ENCODE measurements at regions not wholly inside any gene's neighbourhood (a gene's known extent, or its start where the extent isn't known, plus 50 kb on each side); places are given as distances from the start of the nearest gene placed in this dataset.

DNA sequence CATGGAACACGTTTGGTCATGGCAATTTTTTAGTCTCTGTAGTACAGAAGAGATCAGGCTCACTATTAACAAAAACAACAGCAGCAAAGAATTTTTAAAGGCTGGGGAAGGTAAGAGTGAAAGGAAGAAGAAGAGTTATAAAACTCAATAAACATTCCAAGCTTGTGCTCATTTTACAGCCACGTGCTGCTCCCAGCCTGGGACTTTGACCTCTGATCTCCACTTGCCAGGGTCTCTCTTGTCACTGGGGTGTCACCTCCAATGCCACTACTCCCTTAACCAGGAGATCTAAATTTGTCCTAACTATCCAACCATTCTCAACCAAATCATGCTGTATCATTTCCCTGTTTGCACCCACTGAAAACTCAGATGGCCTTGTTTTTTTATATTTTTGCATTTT is 605.1 kb downstream of the VRK1 start:
- no peak for DNase-seq (ENCODE audit: low read depth)

DNA sequence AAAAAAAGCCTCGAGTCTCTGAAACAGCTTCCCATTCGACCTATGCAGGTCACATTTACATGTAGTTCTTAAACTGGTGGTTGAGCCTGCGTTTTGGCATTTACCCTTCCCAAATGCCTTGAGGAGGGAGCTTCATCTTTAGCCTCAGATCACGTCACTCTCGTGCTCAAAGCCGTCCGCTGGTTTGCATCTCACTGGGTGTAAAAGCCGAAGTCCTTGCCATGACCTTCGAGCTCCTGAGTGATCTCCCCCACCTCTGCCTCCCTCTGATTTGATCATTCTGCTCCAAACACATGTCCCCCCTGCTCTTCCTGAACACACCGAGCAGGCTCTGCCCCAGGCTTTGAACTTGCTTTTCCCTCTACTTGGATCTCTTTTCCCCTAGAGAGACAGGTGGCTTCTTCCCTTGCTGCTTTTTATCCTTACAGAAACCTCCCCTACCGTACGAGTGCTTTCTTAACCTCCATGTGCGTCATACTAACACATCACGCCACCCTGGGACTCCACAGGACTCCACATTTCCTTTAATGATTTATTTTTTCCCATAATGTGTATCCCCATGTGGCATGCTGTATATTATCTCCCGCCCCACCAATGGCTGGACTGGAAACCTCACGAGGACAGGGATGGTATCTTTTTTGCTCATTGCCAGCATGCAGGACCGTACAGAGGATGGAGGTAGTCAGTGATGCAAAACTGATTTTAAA is 610.7 kb downstream of the VRK1 start:
- no peak for DNase-seq (ENCODE audit: low read depth)

DNA sequence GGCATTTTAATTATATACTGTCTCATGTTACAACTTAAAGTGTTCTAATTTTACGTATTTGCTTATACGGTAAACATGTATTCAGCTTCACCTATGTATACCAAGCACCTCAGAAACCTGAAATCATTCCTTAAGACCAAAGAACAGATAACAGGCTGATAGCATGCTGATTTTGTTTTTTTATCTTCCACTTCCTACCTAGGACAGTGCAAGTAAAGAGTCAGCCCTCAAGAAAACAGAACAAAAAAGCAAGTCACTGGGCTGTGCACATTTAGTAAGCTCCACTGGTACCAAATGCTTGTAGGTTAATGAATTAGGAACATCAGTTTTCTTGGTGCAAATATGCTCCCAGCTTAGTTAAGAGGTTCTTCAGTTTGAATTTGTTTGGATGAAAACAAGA is 611.3 kb downstream of the VRK1 start:
- no peak for DNase-seq (ENCODE audit: low read depth)

DNA sequence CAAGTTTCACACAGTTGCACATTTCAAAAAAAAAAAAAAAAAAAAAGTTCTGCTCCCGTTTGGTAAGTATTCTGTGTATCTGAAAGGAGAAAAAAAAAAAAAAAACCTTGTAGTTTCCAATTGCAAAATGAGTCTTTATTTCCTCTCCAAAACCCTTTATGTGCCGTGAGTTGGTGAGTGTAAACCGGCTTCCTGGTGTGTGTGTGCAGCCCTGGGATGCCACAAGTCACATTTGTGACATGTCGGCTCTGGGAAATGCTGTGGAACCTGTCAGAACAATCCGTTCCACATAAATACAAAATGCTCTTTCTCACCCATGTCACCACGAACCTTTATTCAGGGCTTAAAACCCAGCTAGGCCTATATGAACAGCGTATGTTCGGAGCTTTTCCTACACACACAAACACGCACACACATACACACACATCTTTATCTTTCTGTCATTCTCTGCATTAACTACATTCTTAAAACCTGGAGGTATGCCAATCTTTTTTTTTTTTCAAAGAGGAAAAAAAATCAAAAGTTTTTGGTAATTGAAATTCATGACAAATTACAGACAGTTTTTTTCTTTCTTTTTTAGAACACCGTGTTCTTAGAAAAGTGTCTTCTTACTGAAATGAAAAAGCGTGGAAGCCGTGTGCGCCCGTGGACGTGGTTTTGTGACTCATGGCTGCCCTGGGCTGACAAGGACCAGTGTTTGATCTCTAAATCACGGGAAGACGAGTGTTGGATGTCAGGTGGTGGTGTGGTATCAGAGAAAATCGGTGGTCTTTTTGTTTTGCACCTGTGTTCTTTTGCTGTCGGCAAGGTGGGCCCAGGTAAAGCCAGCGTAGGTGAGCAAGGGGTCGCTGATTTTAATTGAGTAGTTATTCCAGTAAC is 612.0 kb downstream of the VRK1 start:
- DNase-seq (ENCODE audit: low read depth): no peak

DNA sequence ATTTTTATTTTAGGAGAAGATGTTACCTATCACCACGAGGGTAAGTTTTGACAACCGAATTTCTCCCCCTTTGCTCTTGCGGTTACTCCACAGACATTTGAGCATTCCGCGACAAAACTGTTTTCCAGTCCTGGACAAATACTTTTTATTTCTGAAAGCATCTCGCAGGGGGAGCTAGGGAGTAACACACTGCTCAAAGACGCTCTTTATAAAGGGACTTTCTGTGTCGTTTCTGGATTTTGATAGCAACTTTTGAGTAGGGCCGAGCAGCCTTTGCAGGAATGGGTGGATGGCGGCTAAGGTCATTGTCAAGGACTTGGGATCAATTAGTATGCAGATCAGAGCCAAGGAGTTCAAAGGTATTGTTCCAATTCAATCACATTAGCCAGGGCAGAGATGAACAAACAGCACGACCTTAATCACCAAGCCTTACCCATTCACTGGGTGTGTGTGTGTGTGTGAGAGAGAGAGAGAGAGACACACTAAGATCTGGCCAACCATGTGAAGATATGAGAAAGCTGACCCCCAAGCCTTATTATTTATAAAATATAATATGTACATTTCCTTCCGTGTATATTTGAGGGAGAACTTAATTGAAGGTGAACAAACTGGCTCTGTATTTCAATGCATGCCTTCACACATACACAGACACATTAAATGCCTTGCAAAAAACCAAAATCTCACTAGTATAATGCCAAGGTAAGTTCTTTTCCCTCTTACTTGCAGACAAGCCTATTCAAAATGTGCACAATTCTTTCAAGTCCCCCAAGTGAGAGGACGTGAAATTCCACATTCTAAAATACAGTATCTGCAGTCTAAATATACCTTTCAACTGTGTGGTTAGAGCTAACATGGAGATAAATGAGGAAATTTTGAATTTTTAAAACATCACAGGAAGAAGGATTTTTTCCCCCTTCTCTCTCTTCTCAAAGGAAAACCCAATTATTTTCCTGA is 613.8 kb downstream of the VRK1 start:
- no peak for DNase-seq (ENCODE audit: low read depth)

DNA sequence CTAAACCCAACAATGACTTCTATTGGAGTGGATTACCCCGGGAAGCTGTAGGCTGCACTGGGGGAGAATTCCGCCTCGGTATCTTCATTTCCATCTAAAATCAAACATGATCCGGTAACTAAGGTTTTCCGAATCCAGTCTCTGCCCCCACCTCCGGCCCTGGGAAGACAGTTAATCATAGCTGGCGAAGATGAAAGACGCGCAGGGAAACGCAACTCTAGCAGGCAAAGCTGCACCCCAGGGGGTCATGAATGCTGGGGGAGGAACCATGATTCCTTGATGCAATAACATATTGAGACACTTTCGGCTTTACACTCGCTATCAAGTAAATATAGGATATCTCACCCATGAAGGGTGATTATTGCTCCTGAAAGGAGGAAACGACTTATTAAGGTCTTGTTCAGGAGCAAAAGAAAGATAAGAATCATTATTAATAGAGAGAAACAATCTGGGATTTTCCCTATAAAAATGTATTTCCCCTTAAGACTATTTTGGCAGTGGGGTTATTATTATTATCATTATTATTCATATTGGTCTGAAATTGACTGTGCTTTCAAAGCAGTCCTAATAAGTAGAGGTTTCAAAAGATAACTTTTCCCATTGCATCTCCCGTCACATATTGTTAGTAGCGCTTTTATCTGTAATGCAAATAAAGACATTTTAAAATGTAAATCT is 614.9 kb downstream of the VRK1 start:
- DNase-seq (ENCODE audit: low read depth): no peak

DNA sequence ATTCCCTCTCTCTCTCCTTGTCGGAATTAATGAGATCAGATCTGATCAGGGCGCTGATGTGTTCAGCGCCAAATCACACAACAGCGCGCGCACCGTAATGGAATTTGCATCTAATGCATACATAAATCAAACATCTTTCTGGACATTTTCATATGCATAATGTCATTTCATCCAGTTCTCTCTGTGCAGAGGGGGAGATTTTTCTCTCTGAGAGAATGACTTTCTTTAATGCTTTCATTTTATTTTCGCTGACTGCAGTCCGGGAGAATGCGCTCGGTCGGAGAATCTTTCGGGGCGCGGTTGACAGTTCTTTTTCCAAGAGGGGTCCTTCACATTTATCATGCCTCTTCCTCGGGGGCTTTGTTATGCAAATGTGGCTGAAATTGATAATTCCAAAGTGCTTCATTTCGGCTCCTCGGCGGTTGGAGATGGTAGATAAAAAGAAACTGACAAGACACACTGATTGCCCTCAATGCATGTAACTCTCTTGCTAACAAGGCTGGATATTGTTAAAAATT is 615.9 kb downstream of the VRK1 start:
- DNase-seq (ENCODE audit: low read depth): no peak

DNA sequence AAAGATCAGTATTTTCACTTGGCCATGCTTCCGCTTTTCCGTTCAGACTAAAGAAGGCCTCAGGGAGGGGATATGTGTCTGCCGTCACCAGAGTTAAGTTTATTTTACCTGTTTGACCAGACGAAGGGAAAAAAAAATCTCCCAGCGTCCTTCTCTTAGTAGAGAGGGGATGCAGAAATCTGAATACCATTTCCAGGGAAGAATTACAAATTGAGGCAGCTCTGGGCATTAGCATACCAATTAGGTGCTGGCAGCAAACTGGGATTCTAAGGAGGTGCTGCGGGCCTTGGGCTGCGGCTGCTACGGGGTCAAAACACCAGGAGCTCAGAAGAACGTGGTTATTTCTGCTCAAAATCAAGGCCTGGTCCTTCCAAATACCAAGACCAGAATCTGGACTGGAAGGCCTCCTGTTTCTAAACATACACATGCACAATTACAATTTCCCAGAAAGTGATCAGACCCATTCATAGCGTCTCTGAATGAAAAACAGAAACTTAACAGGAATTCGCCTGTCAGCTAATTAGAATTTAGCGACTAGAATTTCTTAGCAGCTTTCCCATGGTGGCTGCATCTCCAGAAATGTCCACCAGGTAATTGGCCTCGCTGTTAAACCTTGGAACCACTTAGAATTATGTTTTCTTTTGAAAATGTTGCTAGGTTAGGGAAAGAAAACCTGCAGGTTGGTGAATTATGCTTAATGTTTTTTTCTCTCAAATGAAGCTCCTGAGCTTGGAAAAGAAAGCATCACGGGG is 617.0 kb downstream of the VRK1 start:
- DNase-seq (ENCODE audit: low read depth): no peak

DNA sequence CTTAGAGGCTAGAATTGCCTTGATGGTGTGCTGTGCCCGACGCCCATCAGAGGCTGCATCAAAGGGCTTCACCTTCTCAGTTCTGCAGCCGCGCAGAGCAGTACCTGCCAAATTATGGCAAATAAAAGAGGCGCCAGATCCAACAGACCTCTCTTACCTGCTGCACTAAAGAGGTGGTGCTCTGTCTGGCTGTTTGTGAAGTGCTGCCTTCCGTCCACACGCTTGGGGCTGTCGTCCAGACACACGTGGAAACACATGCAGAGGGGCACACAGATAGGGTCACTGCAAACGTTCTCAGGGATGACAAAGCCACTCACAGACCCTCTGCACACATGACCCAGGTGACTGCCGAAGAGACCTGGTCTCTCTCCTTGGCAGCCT is 617.5 kb downstream of the VRK1 start:
- no peak for DNase-seq (ENCODE audit: low read depth)

DNA sequence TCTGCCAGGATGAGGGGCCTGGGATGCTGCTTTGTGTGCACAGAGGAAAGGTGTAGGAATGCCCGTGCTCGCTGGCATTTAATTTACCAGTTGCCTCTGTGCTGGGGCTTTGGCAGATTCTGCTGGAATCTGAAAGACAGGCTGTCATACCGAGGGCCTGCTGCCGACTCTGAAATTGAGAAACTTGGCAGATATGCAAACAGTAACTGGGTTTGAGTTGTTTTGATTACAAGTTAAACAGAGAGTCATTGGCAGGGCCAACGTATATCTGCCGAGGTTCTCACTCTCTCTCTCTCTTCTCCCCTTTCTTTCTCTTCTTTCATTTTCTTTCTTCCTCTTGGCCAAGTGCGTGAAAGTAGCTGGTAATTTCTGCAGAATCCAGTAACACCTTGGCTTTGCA is 618.7 kb downstream of the VRK1 start:
- no peak for DNase-seq (ENCODE audit: low read depth)

DNA sequence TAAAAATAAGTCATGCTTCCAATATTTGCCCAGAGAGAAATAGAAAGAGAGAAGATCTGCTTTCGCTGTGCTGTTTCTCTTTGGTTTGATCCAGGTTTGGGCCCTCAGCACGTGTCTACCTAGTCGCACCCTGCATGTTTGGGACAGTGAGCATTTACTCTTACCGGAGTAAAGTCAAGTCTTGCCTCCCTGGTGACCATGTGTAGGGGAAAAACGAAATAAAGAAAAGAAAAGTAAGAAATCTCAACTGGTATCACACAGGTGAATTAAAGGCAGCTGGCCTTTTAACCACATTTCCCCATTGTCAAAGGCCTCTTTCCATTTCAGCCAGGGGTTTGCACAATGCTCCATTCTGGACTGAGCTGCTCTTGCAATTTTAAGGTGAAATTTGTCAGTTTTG is 619.4 kb downstream of the VRK1 start:
- DNase-seq (ENCODE audit: low read depth): no peak

DNA sequence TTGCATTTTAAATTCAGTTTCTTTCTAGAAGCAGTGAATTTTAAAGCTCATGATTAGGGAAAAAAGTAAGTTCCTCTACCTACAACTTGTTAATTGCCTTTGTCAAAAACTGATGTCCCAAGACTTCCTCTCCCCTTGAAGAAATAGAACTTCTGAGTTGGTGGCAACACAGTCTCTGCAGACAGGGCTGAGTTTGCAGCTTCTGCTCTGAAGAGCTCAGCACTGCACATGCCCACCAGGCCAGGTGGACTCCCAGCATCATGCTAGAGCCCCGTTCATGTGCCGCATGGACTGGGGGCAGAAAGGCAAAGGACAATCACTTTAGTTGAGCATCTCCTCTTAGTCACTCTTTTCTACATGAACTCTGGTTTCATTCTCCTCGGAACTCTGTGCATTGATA is 620.1 kb downstream of the VRK1 start:
- DNase-seq (ENCODE audit: low read depth): no peak

DNA sequence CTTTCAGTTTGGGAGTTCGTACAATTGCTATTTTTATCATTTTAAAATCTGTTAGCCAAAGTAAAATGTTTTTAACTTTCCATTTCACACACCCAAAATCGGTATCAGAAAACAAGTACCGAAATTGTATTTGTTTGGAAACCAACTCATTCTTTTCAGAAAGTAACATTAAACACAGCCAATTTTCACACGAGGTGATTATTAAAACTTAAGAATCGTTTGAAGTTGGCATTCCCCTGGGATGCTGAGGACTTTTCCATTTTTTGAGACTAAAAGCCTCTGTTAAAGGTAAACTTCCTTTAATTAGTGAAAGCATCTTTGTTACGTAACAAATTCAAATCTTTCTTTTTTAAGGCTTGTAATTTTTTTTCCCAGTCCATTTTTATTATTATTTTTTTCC is 623.0 kb downstream of the VRK1 start:
- no peak for DNase-seq (ENCODE audit: low read depth)

DNA sequence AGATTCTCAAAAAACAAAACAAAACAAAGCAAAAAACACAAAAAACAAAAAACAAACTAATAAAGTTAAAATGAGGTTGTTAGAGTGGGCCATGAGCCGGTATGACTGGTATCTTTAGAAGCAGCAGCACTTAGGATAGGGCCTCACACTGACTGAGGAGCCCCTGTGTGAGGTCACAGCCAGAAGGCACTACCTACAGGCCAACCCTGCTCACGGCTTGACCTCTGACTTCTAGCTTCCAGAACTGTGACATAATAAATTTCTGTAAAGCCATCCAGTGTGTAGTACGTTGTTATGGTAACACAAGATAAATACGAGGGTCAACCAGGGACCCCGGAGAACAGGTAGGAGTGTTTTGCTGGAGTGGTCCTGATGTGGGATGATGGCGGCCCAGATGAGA is 629.6 kb downstream of the VRK1 start:
- no peak for DNase-seq (ENCODE audit: low read depth)

DNA sequence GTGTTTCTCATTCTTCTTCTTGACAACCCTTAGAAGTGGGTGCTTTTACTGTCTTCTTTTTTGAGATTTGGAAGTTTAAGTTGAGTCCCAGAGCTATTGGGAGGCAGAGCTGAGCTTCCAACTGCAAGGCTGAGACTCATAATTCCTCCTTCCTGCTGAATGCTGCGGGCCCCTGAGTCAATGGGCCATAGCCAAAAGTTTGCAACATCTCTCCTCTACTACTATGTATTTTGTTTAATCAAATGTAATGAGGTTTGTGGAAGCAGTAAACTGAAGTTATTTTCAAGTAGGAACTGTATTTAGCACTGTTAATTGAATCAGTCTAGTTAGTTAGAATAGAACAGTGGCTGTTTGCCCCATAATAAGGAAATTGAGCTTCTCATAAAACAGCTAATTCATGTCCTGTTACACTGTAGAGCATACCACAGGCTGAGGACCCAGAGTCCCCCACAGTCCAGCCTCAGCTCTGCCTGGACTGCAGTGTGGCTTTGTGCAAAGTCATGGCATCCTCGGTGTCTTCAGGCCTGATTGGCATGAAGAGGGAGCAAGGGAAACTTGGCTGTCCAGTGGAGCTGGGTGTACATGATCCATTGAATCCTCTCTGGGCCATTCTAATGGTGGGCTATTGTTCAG is 631.7 kb downstream of the VRK1 start:
- no peak for DNase-seq (ENCODE audit: low read depth)

DNA sequence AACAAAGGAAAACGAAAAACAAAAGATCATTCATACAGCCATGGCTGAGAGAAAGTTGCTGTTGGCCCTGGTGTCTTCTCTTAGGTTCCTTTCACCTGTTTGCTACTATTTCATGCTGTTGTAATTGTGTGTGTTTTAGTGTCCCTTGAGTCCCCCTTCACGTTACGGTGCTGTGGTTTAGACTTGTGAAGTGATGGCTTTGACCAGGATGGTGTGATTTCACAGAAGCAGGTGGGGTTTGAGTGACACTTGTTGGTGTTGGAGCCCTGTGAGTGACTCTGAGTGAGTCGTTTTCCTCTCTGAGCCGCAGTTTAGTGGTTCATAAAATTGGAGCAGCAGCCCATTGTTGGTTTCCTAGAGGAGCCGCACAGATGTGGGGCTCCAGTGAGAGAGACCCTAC is 635.4 kb downstream of the VRK1 start:
- no peak for DNase-seq (ENCODE audit: low read depth)

DNA sequence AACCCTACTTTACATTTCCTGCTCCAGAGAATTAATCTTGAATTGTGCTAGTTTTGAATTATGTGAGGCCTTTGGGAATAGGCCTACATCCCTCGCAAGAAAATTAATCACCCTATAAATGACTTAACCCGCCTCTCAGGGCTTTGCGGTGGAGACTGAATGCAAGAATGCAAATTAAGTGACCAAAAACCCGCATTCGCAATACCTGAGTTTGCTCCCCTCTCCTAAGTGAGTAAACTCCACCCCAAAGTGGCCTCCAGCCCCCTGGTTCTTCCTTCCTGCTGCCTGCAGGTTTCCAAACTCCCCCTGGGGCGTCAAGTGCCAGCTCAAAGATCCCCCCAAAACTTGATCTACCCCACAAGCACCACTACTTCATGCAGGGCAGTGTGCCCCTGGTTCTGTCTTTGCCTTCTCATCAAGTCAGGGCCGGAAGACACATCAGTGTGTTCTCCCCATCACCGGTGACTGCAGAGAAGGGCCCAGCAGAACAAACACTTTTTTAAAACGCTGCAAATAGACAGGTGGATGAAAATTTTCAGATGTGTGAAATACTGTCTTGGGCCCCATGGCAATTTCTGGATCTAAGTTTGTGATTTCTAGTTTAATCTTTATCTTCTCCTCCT is 644.7 kb downstream of the VRK1 start:
- DNase-seq (ENCODE audit: low read depth): no peak

DNA sequence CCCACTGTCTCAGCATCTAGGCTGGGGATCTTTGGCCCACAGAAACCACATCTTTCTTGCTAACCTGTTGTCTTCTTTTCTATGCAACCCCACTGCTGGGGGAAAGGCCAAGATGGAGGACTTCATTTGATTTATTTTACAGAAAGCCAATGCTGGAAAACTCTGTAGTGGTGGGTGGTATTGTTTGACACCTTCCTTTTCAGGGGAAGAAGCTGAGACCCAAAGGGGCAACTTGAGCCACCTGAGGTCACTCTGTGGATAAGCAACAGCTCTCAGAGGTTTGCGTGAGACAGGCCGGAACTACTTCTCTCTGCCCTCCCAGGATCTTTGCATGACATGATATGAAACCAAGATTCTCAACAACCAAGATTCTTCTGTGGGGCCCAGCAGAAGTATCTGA is 645.2 kb downstream of the VRK1 start:
- no peak for DNase-seq (ENCODE audit: low read depth)

DNA sequence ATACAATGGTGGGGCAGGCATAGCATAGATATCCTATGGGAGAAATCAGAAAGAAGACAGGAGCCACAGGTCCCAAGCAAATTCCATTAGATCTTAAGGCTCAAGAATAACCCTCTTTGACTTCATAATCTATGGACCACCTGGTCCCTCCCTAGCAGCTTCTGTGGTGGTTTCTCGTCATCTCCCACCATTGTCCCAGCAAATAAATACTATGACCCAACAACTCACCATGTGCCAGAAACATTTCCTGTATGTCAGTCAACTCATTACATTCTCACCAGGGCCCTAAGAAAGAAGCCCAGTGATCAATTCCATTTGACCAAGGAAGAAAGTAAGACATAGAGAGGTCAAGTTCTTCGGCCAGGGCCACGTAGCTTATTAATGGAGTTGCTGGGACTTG is 646.2 kb downstream of the VRK1 start:
- no peak for DNase-seq (ENCODE audit: low read depth)

DNA sequence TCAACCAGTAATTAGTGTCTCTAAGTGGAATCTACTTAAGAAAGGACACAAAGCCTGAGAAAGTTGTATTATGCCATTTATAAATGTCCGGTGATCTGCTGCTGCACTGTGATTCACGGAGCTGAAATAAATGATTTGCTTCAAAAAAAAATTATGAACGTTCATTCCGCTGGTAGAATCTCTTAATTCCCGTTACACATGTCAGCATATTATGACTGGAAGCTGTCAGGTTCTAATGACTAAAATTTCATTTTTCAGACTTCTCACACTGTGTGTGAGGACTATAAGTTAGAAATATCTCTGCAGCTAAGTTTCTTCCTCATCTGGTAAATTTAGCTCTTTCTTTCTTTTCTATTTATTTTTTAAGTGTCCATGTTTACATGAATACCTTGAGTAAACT is 647.1 kb downstream of the VRK1 start:
- no peak for DNase-seq (ENCODE audit: low read depth)

Measured in fibroblast of gingiva (primary cell).